OCI-LY7 (cell line): ENCODE measurements at regions not wholly inside any gene's neighbourhood (a gene's known extent, or its start where the extent isn't known, plus 50 kb on each side); places are given as distances from the start of the nearest gene placed in this dataset.
"Not testable (repeated sequence)": the region's sequence is repeated elsewhere in the genome, so short reads cannot be mapped to it uniquely, and the experiment has no call there.

ENCODE experiments used
- BruUV-seq: library from RNA; stranded (reverse); fragments of 400-500 nt; replicated peaks from 2 replicates; lab custom pipeline; 2021; lab: Mats Ljungman, UMichigan
- CTCF ChIA-PET: fragments of 300-600 bp; sonication (Branson Sonifier 250); formaldehyde crosslinking; loops from one replicate; lab custom pipeline; 2022; ENCODE audit warnings: antibody characterized with exemption; ENCODE audit not compliant: unreplicated experiment; lab: Charles Lee
- POLR2A ChIA-PET: fragments of 300-600 bp; sonication (Branson Sonifier 250); formaldehyde crosslinking; loops from one replicate; lab custom pipeline; 2022; ENCODE audit warnings: antibody characterized with exemption; lab: Charles Lee
- DNase-seq: peaks from one replicate; pipeline ENCODE4 v3.0.0-alpha.2; 2015; ENCODE audit warnings: low spot score
- H2AFZ ChIP-seq: fragments of 200-600 bp; sonication (generic), shearing (Covaris generic); 2 replicates; pipeline ENCODE4 v1.6.1; 2014; ENCODE audit warnings: mild to moderate bottlenecking, antibody characterized with exemption, low read length, moderate library complexity
- H3K27ac ChIP-seq: fragments of 200-600 bp; sonication (generic); 2 replicates; pipeline ENCODE4 v1.5.1; 2014; ENCODE audit warnings: mixed run types, low read depth, mild to moderate bottlenecking, moderate library complexity, low read length, inconsistent platforms; ENCODE audit not compliant: poor library complexity, severe bottlenecking
- H3K36me3 ChIP-seq: fragments of 200-600 bp; sonication (generic); 2 replicates; pipeline ENCODE4 v1.6.1; 2014; ENCODE audit warnings: mild to moderate bottlenecking, antibody characterized with exemption, low read length, moderate library complexity, mixed read lengths; ENCODE audit not compliant: insufficient read depth
- H3K4me1 ChIP-seq: fragments of 200-600 bp; sonication (generic); 2 replicates; pipeline ENCODE4 v1.5.1; 2014; ENCODE audit warnings: mild to moderate bottlenecking, low read length; ENCODE audit not compliant: insufficient read depth, poor library complexity, severe bottlenecking
- H3K4me2 ChIP-seq: fragments of 200-600 bp; sonication (generic); 2 replicates; pipeline ENCODE4 v1.6.1; 2014; ENCODE audit warnings: mild to moderate bottlenecking, low read length
- H3K4me3 ChIP-seq: fragments of 200-600 bp; sonication (generic); 2 replicates; pipeline ENCODE4 v1.5.1; 2014; ENCODE audit warnings: mild to moderate bottlenecking, low read depth, low read length; ENCODE audit not compliant: poor library complexity, severe bottlenecking
- H3K79me2 ChIP-seq: fragments of 200-600 bp; sonication (generic); 2 replicates; pipeline ENCODE4 v1.6.1; 2016; ENCODE audit warnings: low read depth, mild to moderate bottlenecking, low read length, moderate library complexity, mixed read lengths; ENCODE audit not compliant: insufficient read depth
- H3K9me2 ChIP-seq: fragments of 200-600 bp; sonication (generic); 2 replicates; pipeline ENCODE4 v1.6.1; 2016; ENCODE audit warnings: mild to moderate bottlenecking, low read length, mixed read lengths; ENCODE audit not compliant: insufficient read depth
- H3K9me3 ChIP-seq: fragments of 200-600 bp; sonication (generic); 2 replicates; pipeline ENCODE4 v1.6.1; 2014; ENCODE audit warnings: mild to moderate bottlenecking, mixed run types, low read length, mixed read lengths
- H4K20me1 ChIP-seq: fragments of 200-600 bp; sonication (generic); 2 replicates; pipeline ENCODE4 v1.6.1; 2014; ENCODE audit warnings: mild to moderate bottlenecking, antibody characterized with exemption, low read length, moderate library complexity, mixed read lengths; ENCODE audit not compliant: insufficient read depth
- CTCF ChIP-seq: fragments of 200-600 bp; sonication (generic); conservative IDR thresholded peaks from 2 replicates; pipeline ENCODE4 v1.5.1; 2014; ENCODE audit warnings: mild to moderate bottlenecking, antibody characterized with exemption, low read length, moderate library complexity, mixed read lengths
- EZH2phosphoT487 ChIP-seq: fragments of 200-600 bp; sonication (generic); IDR thresholded peaks from 2 replicates; pipeline ENCODE4 v1.6.1; 2018; ENCODE audit warnings: low read depth, borderline replicate concordance, mild to moderate bottlenecking, mixed run types, antibody characterized with exemption, low read length, moderate library complexity, mixed read lengths
- intact Hi-C: fragments of 100-400 bp; cut with micrococcal nuclease; formaldehyde crosslinking; loops from one replicate; pipeline ENCODE4 v1.10.0; 2022; ENCODE audit not compliant: unreplicated experiment

DNA sequence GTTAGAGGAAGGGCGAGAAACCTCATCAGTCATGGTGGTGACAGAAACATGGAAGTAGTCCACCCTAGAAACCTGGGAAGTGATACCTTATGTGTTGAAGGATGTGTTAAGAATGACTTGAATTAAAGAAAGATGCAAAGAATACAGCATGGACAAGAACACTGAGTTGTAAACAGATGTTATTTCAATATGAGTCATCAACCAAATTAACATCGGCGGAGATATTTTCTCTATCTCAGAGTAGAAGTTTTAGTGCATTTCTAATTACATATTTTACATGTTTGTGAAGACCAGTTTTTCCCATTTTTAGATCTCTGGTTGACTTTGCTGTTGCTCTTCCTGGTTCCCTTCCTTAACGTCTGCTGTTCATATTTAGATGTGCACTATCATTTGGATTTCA, 268.8 kb upstream of the TBL1XR1 start:
- no peak overlapping the region for H3K27ac ChIP-seq

GRCh38 chr3:177466622-177467021, 269.3 kb upstream of the TBL1XR1 start:
- H3K27ac ChIP-seq, H3K9me2 ChIP-seq, BruUV-seq, intact Hi-C loops, H2AFZ ChIP-seq, H4K20me1 ChIP-seq, DNase-seq, H3K79me2 ChIP-seq, H3K4me1 ChIP-seq, H3K9me3 ChIP-seq, CTCF ChIA-PET, H3K4me3 ChIP-seq, H3K4me2 ChIP-seq, H3K36me3 ChIP-seq: not testable (repeated sequence)
- POLR2A ChIA-PET: interaction anchor here (0.7 kb wide), 1 partner anchor 275 kb away, joined by 3 read pairs; no protein-coding TSS in a partner anchor

More for the DNA sequence above, 268.8 kb upstream of the TBL1XR1 start:
- no peaks in the 10 kb centered on the region for H3K79me2 ChIP-seq
- no peaks in the 10 kb centered on the region for H3K9me2 ChIP-seq
- intact Hi-C loops: no loop called here
- no TSS peak for BruUV-seq
- H3K4me3 ChIP-seq: no peak overlapping the region
- no peak for TF ChIP-seq EZH2phosphoT487
- TF ChIP-seq CTCF: no peak
- H2AFZ ChIP-seq: no peak overlapping the region
- no peaks in the 10 kb centered on the region for H4K20me1 ChIP-seq
- H3K4me2 ChIP-seq: no peak overlapping the region
- DNase-seq: no peak
- CTCF ChIA-PET: no interaction called here
- no peaks in the 10 kb centered on the region for H3K36me3 ChIP-seq
- no peaks in the 10 kb centered on the region for H3K4me1 ChIP-seq
- no peaks in the 10 kb centered on the region for H3K9me3 ChIP-seq
- POLR2A ChIA-PET: no interaction called here

DNA sequence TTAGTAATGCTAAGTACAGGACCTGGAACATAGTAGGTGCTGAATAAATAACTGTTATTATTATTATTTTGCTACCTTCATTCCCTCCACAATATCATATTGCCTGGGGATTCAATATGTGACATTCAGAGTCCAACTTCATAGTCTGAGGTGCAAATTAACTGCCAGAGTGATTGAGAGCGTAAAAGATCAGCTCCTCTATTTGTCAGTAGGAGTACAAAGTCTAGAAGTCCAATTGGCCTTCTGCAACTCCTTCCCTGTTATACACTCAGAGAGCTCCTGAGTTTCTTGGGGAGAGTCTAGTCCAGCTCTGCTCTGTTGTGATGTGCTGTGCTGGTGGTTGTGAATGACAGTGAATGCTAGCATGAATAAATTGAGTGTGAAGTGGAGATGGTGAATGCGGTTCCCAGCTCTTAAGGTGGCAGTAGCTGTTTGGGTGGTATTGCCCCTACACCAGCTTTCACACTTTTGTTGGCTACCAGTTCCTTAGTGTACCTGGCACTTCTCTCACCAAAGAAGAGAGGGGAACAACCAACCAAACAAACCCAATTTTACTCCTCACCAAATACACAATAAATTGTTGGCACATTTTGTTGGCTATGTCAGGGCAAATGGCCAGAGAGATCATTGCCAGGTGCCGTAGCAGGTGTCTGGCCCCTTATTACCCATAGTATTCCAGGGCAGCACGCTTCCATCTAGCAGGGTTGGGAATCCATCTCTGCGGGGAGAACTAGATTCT, 270.1 kb upstream of the TBL1XR1 start:
- ChIA-PET POLR2A (interaction anchor here (0.7 kb wide), 1 partner anchor 275 kb away, joined by 3 read pairs; no protein-coding TSS in a partner anchor), CTCF (no interaction called here)
- no peak overlapping the region for H2AFZ ChIP-seq
- no peaks in the 10 kb centered on the region for H3K4me1 ChIP-seq
- no peak overlapping the region for H3K27ac ChIP-seq
- H3K4me2 ChIP-seq: no peak overlapping the region
- intact Hi-C loops: no loop called here
- no peak for DNase-seq
- no peaks in the 10 kb centered on the region for H3K79me2 ChIP-seq
- no peaks in the 10 kb centered on the region for H4K20me1 ChIP-seq
- no peaks in the 10 kb centered on the region for H3K9me2 ChIP-seq
- no peak overlapping the region for H3K4me3 ChIP-seq
- H3K9me3 ChIP-seq: no peaks in the 10 kb centered on the region
- no TSS peak for BruUV-seq
- TF ChIP-seq EZH2phosphoT487 (no peak), CTCF (no peak)
- no peaks in the 10 kb centered on the region for H3K36me3 ChIP-seq
